Upper lobe of left lung (tissue), 6 donors: ENCODE measurements at regions not wholly inside any gene's neighbourhood (a gene's known extent, or its start where the extent isn't known, plus 50 kb on each side); places are given as distances from the start of the nearest gene placed in this dataset.

ENCODE experiments used
- ATAC-seq, 2 donors: fragments of 200-7000 bp; cut with Tn5 transposase; one replicate each; pipeline ENCODE4 v1.9.1; 2022; ENCODE audit warnings: mild to moderate bottlenecking in 2 of 2, moderate library complexity in 2 of 2; ENCODE audit not compliant: low FRiP score in 2 of 2
- DNase-seq, 2 donors: peaks; one replicate each; pipeline ENCODE4 v3.0.0-alpha.2; 2019 to 2020
- H3K27ac ChIP-seq, 4 donors: fragments of 200-600 bp; sonication (generic); one replicate each; pipeline ENCODE4 v1.5.1; 2016 to 2019
- H3K27me3 ChIP-seq, 4 donors: fragments of 200-600 bp; sonication (generic); one replicate each; pipeline ENCODE4 v1.5.1; 2017 to 2019
- H3K36me3 ChIP-seq, 4 donors: fragments of 200-600 bp; sonication (generic); one replicate each; pipeline ENCODE4 v1.5.1; 2016 to 2019
- H3K4me1 ChIP-seq, 4 donors: fragments of 200-600 bp; sonication (generic); one replicate each; pipeline ENCODE4 v1.5.1; 2018 to 2019
- H3K4me3 ChIP-seq, 4 donors: fragments of 200-600 bp; sonication (generic); one replicate each; pipeline ENCODE4 v1.5.1; 2017 to 2019; ENCODE audit warnings: mild to moderate bottlenecking in 2 of 4, moderate library complexity in 1 of 4
- H3K9me3 ChIP-seq, 4 donors: fragments of 200-600 bp; sonication (generic); one replicate each; pipeline ENCODE4 v1.5.1; 2018 to 2019
- EP300 ChIP-seq, 4 donors: sonication (generic); formaldehyde crosslinking; IDR thresholded peaks; one replicate each; pipeline ENCODE4 v1.5.1; 2017; ENCODE audit warnings: antibody characterized with exemption in 4 of 4, control low read depth in 2 of 4
- POLR2A ChIP-seq, 4 donors: fragments of 450-650 bp; IDR thresholded peaks; one replicate each; pipeline ENCODE4 v1.5.1; 2016 to 2017; ENCODE audit warnings: antibody characterized with exemption in 4 of 4, mild to moderate bottlenecking in 2 of 4
- POLR2AphosphoS5 ChIP-seq, 2 donors: sonication (generic); formaldehyde crosslinking; IDR thresholded peaks; one replicate each; pipeline ENCODE4 v1.5.1; 2017; ENCODE audit warnings: antibody characterized with exemption in 2 of 2
- WGBS, 2 donors: methylation state at CpG; one replicate each; pipeline ENCODE4 v1.1.5; 2017 to 2018; 5-methylcytosine and 5-hydroxymethylcytosine counted together
- TF ChIP-seq, protein P1 (sequence below), 6 experiments: fragments of 450-650 bp in 4 of 6; fragments of 200-600 bp in 2 of 6; sonication (generic) in 2 of 6; IDR thresholded peaks; one replicate each; pipeline ENCODE4 v1.5.1; 2016 to 2019; ENCODE audit warnings: antibody characterized with exemption in 6 of 6
- donor health status: DM: no; HTN: no; CAD: no; lungs with moderate emphysema.
- donor health status: DM: no; HTN: yes; CAD: no; lungs with severe emphysema.

- no peak for DNase-seq
- Histone ChIP-seq H3K27me3 (no peaks in the 10 kb centered on the region), H3K36me3 (no peaks in the 10 kb centered on the region), H3K4me3 (no peak overlapping the region), H3K9me3 (no peaks in the 10 kb centered on the region), H3K27ac (no peak overlapping the region), H3K4me1 (no peaks in the 10 kb centered on the region)
- TF ChIP-seq POLR2AphosphoS5 (IDR thresholded peaks at IDR 0.05) (no peak), POLR2A (IDR thresholded peaks at IDR 0.05) (no peak), EP300 (IDR thresholded peaks at IDR 0.05) (no peak)
- TF ChIP-seq, protein P1, sequence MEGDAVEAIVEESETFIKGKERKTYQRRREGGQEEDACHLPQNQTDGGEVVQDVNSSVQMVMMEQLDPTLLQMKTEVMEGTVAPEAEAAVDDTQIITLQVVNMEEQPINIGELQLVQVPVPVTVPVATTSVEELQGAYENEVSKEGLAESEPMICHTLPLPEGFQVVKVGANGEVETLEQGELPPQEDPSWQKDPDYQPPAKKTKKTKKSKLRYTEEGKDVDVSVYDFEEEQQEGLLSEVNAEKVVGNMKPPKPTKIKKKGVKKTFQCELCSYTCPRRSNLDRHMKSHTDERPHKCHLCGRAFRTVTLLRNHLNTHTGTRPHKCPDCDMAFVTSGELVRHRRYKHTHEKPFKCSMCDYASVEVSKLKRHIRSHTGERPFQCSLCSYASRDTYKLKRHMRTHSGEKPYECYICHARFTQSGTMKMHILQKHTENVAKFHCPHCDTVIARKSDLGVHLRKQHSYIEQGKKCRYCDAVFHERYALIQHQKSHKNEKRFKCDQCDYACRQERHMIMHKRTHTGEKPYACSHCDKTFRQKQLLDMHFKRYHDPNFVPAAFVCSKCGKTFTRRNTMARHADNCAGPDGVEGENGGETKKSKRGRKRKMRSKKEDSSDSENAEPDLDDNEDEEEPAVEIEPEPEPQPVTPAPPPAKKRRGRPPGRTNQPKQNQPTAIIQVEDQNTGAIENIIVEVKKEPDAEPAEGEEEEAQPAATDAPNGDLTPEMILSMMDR (IDR thresholded peaks at IDR 0.05), result no peak
- ATAC-seq, result no peak
These were observed 77.3 kb upstream of the TSPAN2 start for GRCh38 chr1:115166531-115167091.

DNA sequence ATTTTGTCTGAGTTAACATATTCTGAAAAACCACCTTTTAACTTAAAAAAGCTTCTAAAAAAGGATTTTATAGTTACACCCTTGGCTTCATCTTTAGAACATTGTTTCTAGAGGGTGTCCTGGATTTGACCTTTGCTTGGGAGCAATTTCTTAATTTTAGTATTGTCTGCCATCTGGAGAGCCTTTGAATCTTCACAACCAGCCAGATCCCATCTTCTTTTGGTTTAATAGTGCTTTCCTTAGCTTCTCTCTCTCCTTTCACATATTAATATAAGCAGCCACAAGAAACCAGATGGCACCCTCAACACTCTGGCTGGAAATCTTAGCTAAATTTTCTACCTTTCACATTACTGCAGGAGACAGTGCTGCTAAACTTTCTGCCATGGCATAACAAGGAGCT, 76.5 kb upstream of the TSPAN2 start:
- H3K27me3 ChIP-seq, result no peaks in the 10 kb centered on the region
- no peak overlapping the region for H3K4me3 ChIP-seq
- H3K36me3 ChIP-seq, result no peaks in the 10 kb centered on the region
- DNase-seq (no peak), ATAC-seq (no peak)
- TF ChIP-seq EP300 (IDR thresholded peaks at IDR 0.05), result no peak
- no peak for TF ChIP-seq POLR2AphosphoS5 (IDR thresholded peaks at IDR 0.05)
- TF ChIP-seq, protein P1 (IDR thresholded peaks at IDR 0.05), result no peak
- TF ChIP-seq POLR2A (IDR thresholded peaks at IDR 0.05), result no peak
- H3K4me1 ChIP-seq, result no peaks in the 10 kb centered on the region
- no peaks in the 10 kb centered on the region for H3K9me3 ChIP-seq
- no peak overlapping the region for H3K27ac ChIP-seq

GRCh38 chr1:115164940-115165705, 75.8 kb upstream of the TSPAN2 start:
- no peak overlapping the region for H3K27ac ChIP-seq
- TF ChIP-seq POLR2A (IDR thresholded peaks at IDR 0.05) (no peak), EP300 (IDR thresholded peaks at IDR 0.05) (no peak), POLR2AphosphoS5 (IDR thresholded peaks at IDR 0.05) (no peak)
- TF ChIP-seq, protein P1 (IDR thresholded peaks at IDR 0.05), result no peak
- H3K27me3 ChIP-seq, result no peaks in the 10 kb centered on the region
- 81 to 87% methylated on average over 6 of the region's 6 CpGs for WGBS, 2 donors
- no peak for DNase-seq
- H3K4me3 ChIP-seq, result no peak overlapping the region
- H3K9me3 ChIP-seq, result no peaks in the 10 kb centered on the region
- ATAC-seq, result no peak
- no peaks in the 10 kb centered on the region for H3K4me1 ChIP-seq
- no peaks in the 10 kb centered on the region for H3K36me3 ChIP-seq

DNA sequence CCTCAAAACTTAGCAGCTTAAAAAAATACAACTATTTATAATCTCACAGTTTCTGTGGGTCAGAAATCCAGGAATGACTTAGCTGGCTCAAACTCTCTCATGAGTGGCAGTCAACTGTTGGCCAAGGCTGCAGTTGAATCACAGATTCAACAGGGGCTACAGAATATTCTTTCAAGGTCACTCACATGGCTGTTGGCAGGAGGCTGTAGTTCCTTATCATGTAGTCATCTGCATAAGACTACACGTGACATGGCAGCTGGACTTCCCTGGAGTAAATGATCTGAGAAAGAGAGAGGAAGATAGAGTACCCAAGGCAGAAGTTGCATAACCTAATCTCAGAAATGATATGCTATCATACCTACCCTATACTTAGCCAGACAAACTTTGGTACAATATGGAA, 75.2 kb upstream of the TSPAN2 start:
- Histone ChIP-seq H3K9me3 (no peaks in the 10 kb centered on the region), H3K27ac (no peak overlapping the region), H3K4me3 (no peak overlapping the region), H3K4me1 (no peaks in the 10 kb centered on the region), H3K27me3 (no peaks in the 10 kb centered on the region), H3K36me3 (no peaks in the 10 kb centered on the region)
- DNase-seq, result no peak
- TF ChIP-seq POLR2AphosphoS5 (IDR thresholded peaks at IDR 0.05) (no peak), EP300 (IDR thresholded peaks at IDR 0.05) (no peak), POLR2A (IDR thresholded peaks at IDR 0.05) (no peak)
- TF ChIP-seq, protein P1 (IDR thresholded peaks at IDR 0.05), result no peak
- WGBS, 2 donors, result 53 to 88% methylated on average over 1 of the region's 1 CpG
- ATAC-seq, result no peak

GRCh38 chr1:115160728-115161127, 71.4 kb upstream of the TSPAN2 start:
- Histone ChIP-seq H3K9me3 (no peaks in the 10 kb centered on the region), H3K4me1 (no peaks in the 10 kb centered on the region), H3K4me3 (no peak overlapping the region), H3K27ac (no peak overlapping the region), H3K36me3 (no peaks in the 10 kb centered on the region), H3K27me3 (no peaks in the 10 kb centered on the region)
- DNase-seq, result no peak
- TF ChIP-seq EP300 (IDR thresholded peaks at IDR 0.05) (no peak), POLR2AphosphoS5 (IDR thresholded peaks at IDR 0.05) (no peak), POLR2A (IDR thresholded peaks at IDR 0.05) (no peak)
- TF ChIP-seq, protein P1 (IDR thresholded peaks at IDR 0.05), result no peak
- no peak for ATAC-seq
